Progenitor cell of endocrine pancreas (in vitro differentiated cells): ENCODE measurements at regions not wholly inside any gene's neighbourhood (a gene's known extent, or its start where the extent isn't known, plus 50 kb on each side); places are given as distances from the start of the nearest gene placed in this dataset.

ENCODE experiments used
- DNase-seq: peaks from one replicate; pipeline ENCODE4 v3.0.0; 2021; ENCODE audit warnings: low spot score; ENCODE audit not compliant: unreplicated experiment
- H3K27ac Mint-ChIP-seq: 2 replicates; pipeline ENCODE4 v1.8.0; 2021; ENCODE audit warnings: mild to moderate bottlenecking, moderate library complexity, mixed read lengths
- H3K27me3 Mint-ChIP-seq: 2 replicates; pipeline ENCODE4 v1.8.0; 2021; ENCODE audit warnings: mixed read lengths
- H3K36me3 Mint-ChIP-seq: 2 replicates; pipeline ENCODE4 v1.8.0; 2022; ENCODE audit warnings: mixed read lengths; ENCODE audit not compliant: insufficient read depth
- H3K4me1 Mint-ChIP-seq: 2 replicates; pipeline ENCODE4 v1.8.0; 2021; ENCODE audit warnings: low read depth, mixed read lengths
- H3K4me3 Mint-ChIP-seq: 2 replicates; pipeline ENCODE4 v1.8.0; 2021; ENCODE audit warnings: low read depth, mild to moderate bottlenecking, moderate library complexity, mixed read lengths
- H3K9me3 Mint-ChIP-seq: 2 replicates; pipeline ENCODE4 v1.8.0; 2021; ENCODE audit warnings: low read depth, mixed read lengths
- TF ChIP-seq, protein P1 (sequence below): fragments of 200-600 bp; sonication (generic); IDR thresholded peaks from one replicate; pipeline ENCODE4 v1.5.0; 2021; ENCODE audit warnings: antibody characterized with exemption, mild to moderate bottlenecking; ENCODE audit not compliant: unreplicated experiment

GRCh38 chr4:27770895-27771294 is 910.3 kb downstream of the STIM2 start:
- Mint-ChIP-seq H3K27ac (no peak overlapping the region), H3K4me1 (no peaks in the 10 kb centered on the region), H3K9me3 (no peaks in the 10 kb centered on the region), H3K27me3 (no peaks in the 10 kb centered on the region), H3K36me3 (no peaks in the 10 kb centered on the region), H3K4me3 (no peak overlapping the region)
- TF ChIP-seq, protein P1, sequence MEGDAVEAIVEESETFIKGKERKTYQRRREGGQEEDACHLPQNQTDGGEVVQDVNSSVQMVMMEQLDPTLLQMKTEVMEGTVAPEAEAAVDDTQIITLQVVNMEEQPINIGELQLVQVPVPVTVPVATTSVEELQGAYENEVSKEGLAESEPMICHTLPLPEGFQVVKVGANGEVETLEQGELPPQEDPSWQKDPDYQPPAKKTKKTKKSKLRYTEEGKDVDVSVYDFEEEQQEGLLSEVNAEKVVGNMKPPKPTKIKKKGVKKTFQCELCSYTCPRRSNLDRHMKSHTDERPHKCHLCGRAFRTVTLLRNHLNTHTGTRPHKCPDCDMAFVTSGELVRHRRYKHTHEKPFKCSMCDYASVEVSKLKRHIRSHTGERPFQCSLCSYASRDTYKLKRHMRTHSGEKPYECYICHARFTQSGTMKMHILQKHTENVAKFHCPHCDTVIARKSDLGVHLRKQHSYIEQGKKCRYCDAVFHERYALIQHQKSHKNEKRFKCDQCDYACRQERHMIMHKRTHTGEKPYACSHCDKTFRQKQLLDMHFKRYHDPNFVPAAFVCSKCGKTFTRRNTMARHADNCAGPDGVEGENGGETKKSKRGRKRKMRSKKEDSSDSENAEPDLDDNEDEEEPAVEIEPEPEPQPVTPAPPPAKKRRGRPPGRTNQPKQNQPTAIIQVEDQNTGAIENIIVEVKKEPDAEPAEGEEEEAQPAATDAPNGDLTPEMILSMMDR = no peak
- no peak for DNase-seq

GRCh38 chr4:27775156-27775555 is 914.5 kb downstream of the STIM2 start:
- H3K36me3 Mint-ChIP-seq = no peaks in the 10 kb centered on the region
- H3K27me3 Mint-ChIP-seq = no peaks in the 10 kb centered on the region
- H3K27ac Mint-ChIP-seq = no peak overlapping the region
- no peak overlapping the region for H3K4me3 Mint-ChIP-seq
- H3K9me3 Mint-ChIP-seq = no peaks in the 10 kb centered on the region
- H3K4me1 Mint-ChIP-seq = no peaks in the 10 kb centered on the region
- no peak for DNase-seq
- TF ChIP-seq, protein P1 = no peak

DNA sequence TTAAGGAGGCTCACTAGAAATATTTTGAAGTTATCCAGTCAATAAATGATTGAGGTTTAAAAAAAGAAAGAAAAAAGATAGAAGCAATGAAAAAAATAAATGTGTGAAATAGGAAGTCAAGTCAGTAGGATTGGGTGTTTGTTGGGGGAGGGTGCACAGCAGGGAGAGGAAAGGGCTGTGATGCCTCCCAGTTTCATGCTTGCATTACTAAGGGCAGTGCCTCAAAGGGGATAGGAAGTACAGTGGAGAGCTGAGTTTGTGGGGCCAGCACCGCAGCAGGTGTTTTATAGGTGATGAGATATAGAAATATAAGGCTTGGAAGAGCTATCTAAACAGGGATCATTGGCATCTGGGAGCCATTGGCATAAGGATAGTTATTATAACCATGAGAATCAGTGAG is 919.2 kb downstream of the STIM2 start:
- Mint-ChIP-seq H3K4me3 (no peak overlapping the region), H3K27ac (no peak overlapping the region), H3K27me3 (no peaks in the 10 kb centered on the region), H3K4me1 (no peaks in the 10 kb centered on the region), H3K9me3 (no peaks in the 10 kb centered on the region), H3K36me3 (no peaks in the 10 kb centered on the region)
- DNase-seq = no peak
- TF ChIP-seq, protein P1 = no peak

DNA sequence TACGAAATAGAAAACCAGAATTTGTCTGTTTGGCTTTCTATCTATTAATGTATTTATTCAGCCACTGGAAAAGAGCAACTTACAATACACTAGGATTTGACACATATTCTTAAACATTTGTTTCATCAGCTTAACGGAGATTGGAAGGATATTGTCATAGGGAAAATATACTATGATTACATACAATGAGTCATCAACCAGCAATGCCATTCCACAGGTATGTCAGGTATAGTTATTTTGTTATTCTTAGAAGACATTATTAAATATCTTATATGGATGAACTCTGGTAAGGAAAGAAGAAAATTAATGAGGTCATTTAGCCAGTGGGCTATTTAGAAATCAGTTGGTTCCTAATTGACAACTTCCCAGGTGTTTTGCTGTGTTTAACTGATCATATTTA is 926.6 kb downstream of the STIM2 start:
- H3K36me3 Mint-ChIP-seq = no peaks in the 10 kb centered on the region
- DNase-seq = no peak
- no peak overlapping the region for H3K4me3 Mint-ChIP-seq
- no peak overlapping the region for H3K27ac Mint-ChIP-seq
- no peaks in the 10 kb centered on the region for H3K4me1 Mint-ChIP-seq
- no peaks in the 10 kb centered on the region for H3K9me3 Mint-ChIP-seq
- TF ChIP-seq, protein P1 = no peak
- H3K27me3 Mint-ChIP-seq = no peaks in the 10 kb centered on the region

GRCh38 chr4:27789773-27790172 is 929.1 kb downstream of the STIM2 start:
- Mint-ChIP-seq H3K36me3 (no peaks in the 10 kb centered on the region), H3K4me1 (no peaks in the 10 kb centered on the region), H3K27ac (no peak overlapping the region), H3K4me3 (no peak overlapping the region), H3K9me3 (no peaks in the 10 kb centered on the region), H3K27me3 (no peaks in the 10 kb centered on the region)
- no peak for DNase-seq
- TF ChIP-seq, protein P1 = no peak

DNA sequence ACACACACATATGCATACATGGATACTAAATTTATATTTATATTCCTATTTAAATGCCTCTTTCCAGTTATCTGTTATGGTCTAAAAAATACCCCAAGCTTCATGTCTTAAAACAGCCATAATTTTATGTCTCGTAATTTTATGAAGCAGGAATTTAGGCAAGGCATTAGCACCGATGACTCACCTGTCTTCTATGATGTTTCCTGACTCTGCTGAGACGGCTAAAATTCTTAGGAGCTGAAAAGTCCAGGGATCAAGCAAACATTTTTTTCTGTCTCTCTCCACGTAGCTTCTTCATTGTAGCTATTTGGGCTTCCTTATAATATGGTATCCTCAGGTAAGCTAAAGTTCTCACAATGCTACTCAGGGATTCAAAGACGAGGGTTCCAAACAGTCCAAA is 930.3 kb downstream of the STIM2 start:
- DNase-seq = no peak
- Mint-ChIP-seq H3K27ac (no peak overlapping the region), H3K4me1 (no peaks in the 10 kb centered on the region), H3K36me3 (no peaks in the 10 kb centered on the region), H3K27me3 (no peaks in the 10 kb centered on the region), H3K9me3 (no peaks in the 10 kb centered on the region), H3K4me3 (no peak overlapping the region)
- TF ChIP-seq, protein P1 = no peak
